ENCODE measurements at regions not wholly inside any gene's neighbourhood (a gene's known extent, or its start where the extent isn't known, plus 50 kb on each side); places are given as distances from the start of the nearest gene placed in this dataset.

- DNase-seq = no peak
- H3K4me3 Mint-ChIP-seq = no peak overlapping the region
- H3K27ac Mint-ChIP-seq = no peak overlapping the region
- H3K27me3 Mint-ChIP-seq = no peaks in the 10 kb centered on the region
- no peaks in the 10 kb centered on the region for H3K9me3 Mint-ChIP-seq
- H3K36me3 Mint-ChIP-seq = no peaks in the 10 kb centered on the region
- no peaks in the 10 kb centered on the region for H3K4me1 Mint-ChIP-seq
Observed at GRCh38 chr16:74199066-74199841, 97.4 kb upstream of the PSMD7 start.

- Mint-ChIP-seq H3K27ac (no peak overlapping the region), H3K9me3 (no peaks in the 10 kb centered on the region), H3K4me3 (no peak overlapping the region), H3K4me1 (no peaks in the 10 kb centered on the region), H3K27me3 (no peaks in the 10 kb centered on the region), H3K36me3 (no peaks in the 10 kb centered on the region)
- no peak for DNase-seq
Observed at GRCh38 chr16:74192281-74192797, 104.3 kb upstream of the PSMD7 start.

GRCh38 chr16:74190292-74190691 is 106.3 kb upstream of the PSMD7 start:
- no peak for DNase-seq
- H3K4me3 Mint-ChIP-seq = no peak overlapping the region
- H3K4me1 Mint-ChIP-seq = no peaks in the 10 kb centered on the region
- no peaks in the 10 kb centered on the region for H3K36me3 Mint-ChIP-seq
- H3K27ac Mint-ChIP-seq = no peak overlapping the region
- H3K27me3 Mint-ChIP-seq = no peaks in the 10 kb centered on the region
- H3K9me3 Mint-ChIP-seq = no peaks in the 10 kb centered on the region

GRCh38 chr16:74188856-74189255 is 107.8 kb upstream of the PSMD7 start:
- DNase-seq = no peak
- Mint-ChIP-seq H3K27ac (no peak overlapping the region), H3K4me3 (no peak overlapping the region), H3K9me3 (no peaks in the 10 kb centered on the region), H3K27me3 (peaks cover 3% of the 10 kb centered on the region), H3K4me1 (no peaks in the 10 kb centered on the region), H3K36me3 (no peaks in the 10 kb centered on the region)

GRCh38 chr16:74186561-74186971 is 110.0 kb upstream of the PSMD7 start:
- DNase-seq = no peak
- H3K4me1 Mint-ChIP-seq = no peaks in the 10 kb centered on the region
- H3K36me3 Mint-ChIP-seq = no peaks in the 10 kb centered on the region
- H3K27me3 Mint-ChIP-seq = peaks cover 8% of the 10 kb centered on the region
- no peak overlapping the region for H3K4me3 Mint-ChIP-seq
- H3K9me3 Mint-ChIP-seq = no peaks in the 10 kb centered on the region
- no peak overlapping the region for H3K27ac Mint-ChIP-seq

GRCh38 chr16:74184839-74185238 is 111.8 kb upstream of the PSMD7 start:
- Mint-ChIP-seq H3K27ac (no peak overlapping the region), H3K9me3 (peaks cover 1% of the 10 kb centered on the region), H3K36me3 (no peaks in the 10 kb centered on the region), H3K4me1 (no peaks in the 10 kb centered on the region), H3K4me3 (no peak overlapping the region), H3K27me3 (peaks cover 8% of the 10 kb centered on the region)
- DNase-seq = no peak

GRCh38 chr16:74183601-74184360 is 112.8 kb upstream of the PSMD7 start:
- H3K4me1 Mint-ChIP-seq = no peaks in the 10 kb centered on the region
- H3K9me3 Mint-ChIP-seq = peaks cover 3% of the 10 kb centered on the region
- DNase-seq = no peak
- H3K36me3 Mint-ChIP-seq = peaks cover 2% of the 10 kb centered on the region
- no peak overlapping the region for H3K4me3 Mint-ChIP-seq
- no peak overlapping the region for H3K27ac Mint-ChIP-seq
- peaks cover 8% of the 10 kb centered on the region for H3K27me3 Mint-ChIP-seq

- Mint-ChIP-seq H3K27me3 (no peaks in the 10 kb centered on the region), H3K27ac (no peak overlapping the region), H3K4me1 (no peaks in the 10 kb centered on the region), H3K36me3 (no peaks in the 10 kb centered on the region), H3K9me3 (peaks cover 2% of the 10 kb centered on the region), H3K4me3 (no peak overlapping the region)
- DNase-seq = no peak
Observed at GRCh38 chr16:74169687-74170376, 126.8 kb upstream of the PSMD7 start.

GRCh38 chr16:74169066-74169465 is 127.5 kb upstream of the PSMD7 start:
- Mint-ChIP-seq H3K4me3 (no peak overlapping the region), H3K27ac (no peak overlapping the region), H3K9me3 (peaks cover 5% of the 10 kb centered on the region), H3K4me1 (no peaks in the 10 kb centered on the region), H3K27me3 (no peaks in the 10 kb centered on the region), H3K36me3 (no peaks in the 10 kb centered on the region)
- DNase-seq = no peak

- peaks cover 5% of the 10 kb centered on the region for H3K9me3 Mint-ChIP-seq
- no peaks in the 10 kb centered on the region for H3K27me3 Mint-ChIP-seq
- H3K27ac Mint-ChIP-seq = no peak overlapping the region
- DNase-seq = no peak
- H3K4me1 Mint-ChIP-seq = no peaks in the 10 kb centered on the region
- H3K4me3 Mint-ChIP-seq = no peak overlapping the region
- H3K36me3 Mint-ChIP-seq = no peaks in the 10 kb centered on the region
Observed at GRCh38 chr16:74168445-74168844, 128.2 kb upstream of the PSMD7 start.

- H3K4me3 Mint-ChIP-seq = no peak overlapping the region
- H3K27me3 Mint-ChIP-seq = no peaks in the 10 kb centered on the region
- DNase-seq = no peak
- H3K4me1 Mint-ChIP-seq = no peaks in the 10 kb centered on the region
- no peak overlapping the region for H3K27ac Mint-ChIP-seq
- H3K36me3 Mint-ChIP-seq = no peaks in the 10 kb centered on the region
- peaks cover 8% of the 10 kb centered on the region for H3K9me3 Mint-ChIP-seq
Observed at GRCh38 chr16:74166456-74166855, 130.2 kb upstream of the PSMD7 start.

GRCh38 chr16:74165566-74166080 is 131.0 kb upstream of the PSMD7 start:
- H3K9me3 Mint-ChIP-seq = peaks cover 12% of the 10 kb centered on the region
- DNase-seq = no peak
- H3K27me3 Mint-ChIP-seq = no peaks in the 10 kb centered on the region
- no peak overlapping the region for H3K27ac Mint-ChIP-seq
- no peaks in the 10 kb centered on the region for H3K4me1 Mint-ChIP-seq
- H3K36me3 Mint-ChIP-seq = no peaks in the 10 kb centered on the region
- H3K4me3 Mint-ChIP-seq = no peak overlapping the region

GRCh38 chr16:74160759-74161158 is 135.9 kb upstream of the PSMD7 start:
- Mint-ChIP-seq H3K4me3 (no peak overlapping the region), H3K4me1 (no peaks in the 10 kb centered on the region), H3K9me3 (peaks cover 12% of the 10 kb centered on the region), H3K27ac (no peak overlapping the region), H3K36me3 (no peaks in the 10 kb centered on the region), H3K27me3 (no peaks in the 10 kb centered on the region)
- DNase-seq = no peak

GRCh38 chr16:74153773-74154172 is 142.8 kb upstream of the PSMD7 start:
- H3K9me3 Mint-ChIP-seq = peaks cover 6% of the 10 kb centered on the region
- H3K27ac Mint-ChIP-seq = no peak overlapping the region
- no peak for DNase-seq
- H3K4me1 Mint-ChIP-seq = no peaks in the 10 kb centered on the region
- no peak overlapping the region for H3K4me3 Mint-ChIP-seq
- H3K36me3 Mint-ChIP-seq = no peaks in the 10 kb centered on the region
- peaks cover 7% of the 10 kb centered on the region for H3K27me3 Mint-ChIP-seq

GRCh38 chr16:74146643-74147042 is 150.0 kb upstream of the PSMD7 start:
- Mint-ChIP-seq H3K27ac (no peak overlapping the region), H3K9me3 (peaks cover under 1% of the 10 kb centered on the region), H3K36me3 (no peaks in the 10 kb centered on the region), H3K4me3 (no peak overlapping the region), H3K4me1 (no peaks in the 10 kb centered on the region), H3K27me3 (peaks cover 4% of the 10 kb centered on the region)
- no peak for DNase-seq

All from activated naive CD8-positive, alpha-beta T cell treated with anti-CD3 and anti-CD28 coated beads for 36 hours (primary cell).